ENCODE measurements at regions not wholly inside any gene's neighbourhood (a gene's known extent, or its start where the extent isn't known, plus 50 kb on each side); places are given as distances from the start of the nearest gene placed in this dataset.
"Not testable (repeated sequence)": the region's sequence is repeated elsewhere in the genome, so short reads cannot be mapped to it uniquely, and the experiment has no call there.

DNA sequence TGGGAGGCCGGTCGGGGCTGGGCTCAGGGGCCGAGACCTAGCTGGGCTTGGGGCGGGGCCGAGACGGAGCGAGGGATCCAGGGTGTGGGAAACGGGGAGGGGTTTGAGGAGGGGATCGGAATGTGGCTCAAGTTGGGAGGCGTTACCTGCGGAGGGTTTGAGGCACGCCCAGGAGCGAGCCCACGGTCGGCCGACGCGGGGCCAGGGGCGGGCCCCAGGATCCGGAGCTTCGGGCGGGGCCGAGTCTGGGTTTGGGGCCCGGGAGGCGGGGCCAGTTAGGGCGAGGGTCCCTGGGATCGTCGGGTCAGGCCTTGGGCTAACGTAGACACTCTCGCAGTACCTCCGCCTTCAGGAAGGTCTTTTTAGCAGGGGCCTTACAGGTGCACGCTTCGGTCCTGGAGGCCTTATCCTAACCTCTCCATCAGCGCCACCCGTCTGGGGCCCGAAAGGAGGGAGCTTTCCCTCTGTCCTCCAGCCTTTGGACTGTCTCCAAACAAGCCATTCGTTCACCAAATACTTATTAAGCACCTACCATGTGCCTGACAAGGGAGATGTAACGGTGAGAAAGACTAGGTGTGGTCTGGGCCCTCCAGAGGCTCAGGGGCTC, 228.2 kb upstream of the FRG2C start:
- DNase-seq (ENCODE audit: low read depth in 1 of 2, low spot score in 1 of 2) = not testable (repeated sequence)

DNA sequence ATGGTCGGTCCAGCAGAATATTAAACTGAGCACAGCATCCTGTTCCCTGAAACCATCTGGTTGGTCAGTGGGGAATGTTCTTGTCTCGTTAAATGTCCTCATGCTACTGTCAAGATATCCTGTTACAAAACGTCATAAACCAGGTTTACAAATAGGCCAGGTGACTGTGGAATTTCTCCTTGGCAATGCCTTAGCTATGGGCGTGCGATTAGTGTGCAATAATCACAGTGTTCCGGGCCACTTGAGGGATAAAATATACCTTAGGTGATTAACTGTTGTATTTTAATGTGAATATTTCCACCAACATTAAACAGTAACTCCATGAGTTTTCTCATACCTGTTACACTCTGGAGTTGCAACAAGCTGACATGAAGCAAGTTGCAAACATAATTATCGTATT, 223.1 kb upstream of the FRG2C start:
- not testable (repeated sequence) for DNase-seq (ENCODE audit: low read depth in 1 of 2, low spot score in 1 of 2)

DNA sequence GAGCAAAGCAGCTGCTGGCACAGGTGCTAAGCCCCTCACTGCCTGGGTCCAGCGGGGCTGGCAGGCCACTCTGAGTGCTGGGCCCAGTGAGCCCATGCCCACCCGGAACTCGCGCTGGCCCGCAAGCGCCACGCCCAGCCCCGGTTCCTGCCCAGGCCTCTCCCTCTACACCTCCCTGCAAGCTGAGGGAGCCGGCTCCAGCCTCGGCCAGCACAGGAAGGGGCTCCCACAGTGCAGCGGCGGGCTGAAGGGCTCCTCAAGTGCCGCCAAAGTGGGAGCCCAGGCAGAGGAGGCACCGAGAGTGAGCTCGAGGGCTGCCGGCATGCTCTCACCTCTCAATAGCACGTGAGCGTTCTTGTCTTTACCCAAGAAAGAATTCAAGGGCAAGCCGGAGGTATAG, 219.5 kb upstream of the FRG2C start:
- DNase-seq (ENCODE audit: low read depth in 1 of 2, low spot score in 1 of 2) = not testable (repeated sequence)

DNA sequence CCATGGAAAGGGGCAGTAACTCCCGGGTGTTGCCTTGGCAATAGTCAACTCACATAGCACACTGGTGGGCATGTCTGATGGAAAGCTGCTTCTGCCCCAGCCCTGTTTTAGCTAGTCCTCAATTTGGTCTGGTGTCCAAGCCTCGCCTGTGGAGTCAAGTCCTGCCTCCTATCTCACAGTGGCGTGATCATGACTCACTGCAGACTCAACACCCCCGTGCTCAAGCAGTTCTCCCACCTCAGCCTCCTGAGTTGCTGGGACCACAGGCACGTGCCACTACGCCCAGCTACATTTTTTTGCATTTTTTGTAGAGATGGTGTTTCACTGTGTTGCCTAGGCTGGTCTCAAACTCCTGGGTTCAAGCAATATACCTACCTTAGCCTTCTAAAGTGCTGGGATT, 218.9 kb upstream of the FRG2C start:
- DNase-seq (ENCODE audit: low read depth in 1 of 2, low spot score in 1 of 2) = not testable (repeated sequence)

DNA sequence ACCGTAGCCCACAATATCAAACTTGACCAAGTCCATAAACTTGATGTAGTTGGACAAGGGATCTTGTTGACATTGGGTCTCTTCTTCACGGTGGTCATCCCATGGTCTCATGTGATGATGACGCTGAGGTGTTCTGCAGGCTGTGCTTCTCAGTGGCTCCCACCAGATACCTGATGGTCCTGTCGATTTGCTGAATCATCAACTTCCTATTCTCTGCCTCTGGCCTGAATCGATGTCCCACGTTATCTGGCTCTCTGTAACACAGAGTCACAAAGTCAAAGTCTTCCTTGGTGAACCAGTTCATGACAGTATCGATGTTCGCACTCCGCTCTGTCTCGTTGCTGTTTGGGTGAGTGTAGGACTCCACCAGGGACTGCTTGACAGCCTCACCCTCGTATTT, 217.2 kb upstream of the FRG2C start:
- not testable (repeated sequence) for DNase-seq (ENCODE audit: low read depth in 1 of 2, low spot score in 1 of 2)

DNA sequence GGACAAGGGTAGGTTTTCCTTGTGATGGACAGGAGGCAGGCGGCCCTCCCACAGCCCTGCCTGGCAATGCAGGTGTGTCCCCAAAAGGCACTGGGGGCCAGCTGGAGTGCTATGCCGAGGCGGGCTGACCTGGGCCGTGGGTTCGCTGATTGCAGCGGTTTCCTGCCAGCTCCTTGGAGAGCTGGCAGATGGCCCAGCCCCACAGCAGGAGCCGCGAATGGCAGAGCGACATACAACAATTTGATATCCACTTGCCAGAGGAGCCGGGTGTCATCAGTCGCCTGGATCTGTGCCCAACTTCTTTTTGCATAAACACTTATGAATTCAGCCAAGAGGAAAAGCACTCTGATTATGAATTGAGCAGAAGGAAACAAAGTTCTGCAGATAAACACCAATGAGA, 210.8 kb upstream of the FRG2C start:
- DNase-seq (ENCODE audit: low read depth in 1 of 2, low spot score in 1 of 2) = not testable (repeated sequence)

DNA sequence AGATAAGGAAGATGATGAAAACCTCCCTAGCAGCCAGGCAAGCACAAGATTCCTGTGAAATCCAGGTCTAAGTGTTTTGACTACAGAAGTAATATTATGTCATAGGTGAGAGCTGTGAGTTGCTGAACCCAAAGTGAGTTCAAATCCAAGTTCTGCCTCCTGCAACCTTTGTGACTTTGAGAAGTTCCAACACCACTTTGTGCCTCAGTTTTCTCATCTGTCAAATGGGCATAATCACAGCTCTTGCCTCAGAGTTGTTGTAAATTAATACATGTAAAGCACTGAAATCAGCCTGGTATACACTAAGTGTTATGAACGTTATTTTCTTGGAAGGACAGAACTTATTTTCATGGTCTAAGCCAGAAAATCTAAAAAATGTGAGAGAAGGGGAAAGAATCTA, 210.3 kb upstream of the FRG2C start:
- DNase-seq (ENCODE audit: low read depth in 1 of 2, low spot score in 1 of 2) = not testable (repeated sequence)

DNA sequence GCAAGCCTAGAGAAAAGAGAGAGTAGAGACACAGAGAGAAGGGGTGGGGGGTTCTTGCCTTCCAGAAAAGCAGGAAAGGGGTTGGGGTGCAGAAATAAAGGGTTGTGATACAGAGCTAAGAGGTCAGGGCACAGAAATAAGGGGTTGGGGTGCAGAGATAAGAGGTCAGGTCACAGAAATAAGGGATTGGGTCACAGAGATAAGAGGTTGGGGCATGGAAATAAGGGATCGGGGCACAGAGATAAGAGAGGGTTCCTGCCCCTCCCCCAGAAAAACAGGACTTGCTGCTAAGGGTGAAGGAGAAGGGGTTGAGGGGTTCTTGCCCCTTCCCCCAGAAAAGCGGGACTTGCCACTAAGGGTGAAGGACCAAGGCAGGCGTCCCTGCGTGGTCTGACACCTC, 189.6 kb upstream of the FRG2C start:
- DNase-seq (ENCODE audit: low read depth in 1 of 2, low spot score in 1 of 2) = not testable (repeated sequence)

DNA sequence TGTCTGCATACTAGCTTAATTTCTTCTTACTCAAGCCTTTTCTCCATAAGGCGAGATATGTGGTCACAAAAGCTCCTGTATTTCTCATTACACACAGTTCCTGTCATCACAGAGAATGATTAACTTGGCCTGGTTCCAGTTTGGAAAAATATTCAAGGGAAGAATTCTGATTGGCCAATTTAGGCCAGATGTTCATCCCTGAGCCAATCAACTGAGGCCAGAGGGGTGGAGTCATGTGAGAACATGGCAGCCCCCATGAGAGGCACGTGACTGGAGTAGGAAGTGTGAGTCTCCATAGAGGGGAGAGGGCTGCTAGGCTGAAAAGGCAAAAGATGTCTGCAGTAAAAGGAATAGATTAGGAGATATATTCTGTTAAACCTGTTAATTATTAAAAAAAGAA, 167.5 kb upstream of the FRG2C start:
- not testable (repeated sequence) for DNase-seq (ENCODE audit: low read depth in 1 of 2, low spot score in 1 of 2)

DNA sequence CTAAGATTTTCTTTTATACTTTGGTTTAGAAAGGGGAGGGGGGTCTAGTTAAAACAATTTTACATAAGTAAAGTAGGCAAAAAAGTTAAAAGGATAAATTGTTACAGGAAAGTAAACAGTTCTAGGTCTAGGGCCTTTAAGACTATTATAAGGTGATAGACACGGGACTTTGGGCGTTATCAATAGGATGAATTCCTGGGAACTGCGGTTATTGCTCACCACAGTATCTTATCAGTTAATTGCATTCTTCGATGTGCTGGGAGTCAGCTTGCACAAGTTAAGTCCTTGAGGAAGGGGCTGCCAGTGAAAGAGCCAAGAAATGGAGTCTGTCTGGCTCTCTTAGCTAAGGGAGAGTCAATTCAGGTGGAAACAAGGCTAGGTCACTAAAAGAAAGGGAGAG, 163.8 kb upstream of the FRG2C start:
- DNase-seq (ENCODE audit: low read depth in 1 of 2, low spot score in 1 of 2) = not testable (repeated sequence)

DNA sequence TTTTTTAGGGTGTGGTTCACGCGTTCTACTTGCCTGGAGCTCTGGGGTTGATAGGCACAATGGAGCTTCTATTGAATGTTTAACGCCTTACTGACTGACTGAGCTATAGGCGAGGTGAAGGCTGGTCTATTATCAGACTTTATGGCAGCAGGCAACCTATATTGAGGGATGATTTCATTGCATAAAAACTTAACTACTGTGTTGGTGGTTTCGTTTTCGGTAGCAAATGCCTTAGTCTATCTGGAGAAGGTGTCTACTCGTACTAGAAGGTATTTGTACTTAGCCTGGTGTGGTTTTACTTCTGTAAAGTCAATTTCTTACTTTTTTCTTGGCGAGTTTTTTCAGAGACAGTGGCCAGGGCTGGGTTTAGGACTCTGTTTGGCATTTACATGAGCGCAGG, 162.0 kb upstream of the FRG2C start:
- DNase-seq (ENCODE audit: low read depth in 1 of 2, low spot score in 1 of 2) = not testable (repeated sequence)

DNA sequence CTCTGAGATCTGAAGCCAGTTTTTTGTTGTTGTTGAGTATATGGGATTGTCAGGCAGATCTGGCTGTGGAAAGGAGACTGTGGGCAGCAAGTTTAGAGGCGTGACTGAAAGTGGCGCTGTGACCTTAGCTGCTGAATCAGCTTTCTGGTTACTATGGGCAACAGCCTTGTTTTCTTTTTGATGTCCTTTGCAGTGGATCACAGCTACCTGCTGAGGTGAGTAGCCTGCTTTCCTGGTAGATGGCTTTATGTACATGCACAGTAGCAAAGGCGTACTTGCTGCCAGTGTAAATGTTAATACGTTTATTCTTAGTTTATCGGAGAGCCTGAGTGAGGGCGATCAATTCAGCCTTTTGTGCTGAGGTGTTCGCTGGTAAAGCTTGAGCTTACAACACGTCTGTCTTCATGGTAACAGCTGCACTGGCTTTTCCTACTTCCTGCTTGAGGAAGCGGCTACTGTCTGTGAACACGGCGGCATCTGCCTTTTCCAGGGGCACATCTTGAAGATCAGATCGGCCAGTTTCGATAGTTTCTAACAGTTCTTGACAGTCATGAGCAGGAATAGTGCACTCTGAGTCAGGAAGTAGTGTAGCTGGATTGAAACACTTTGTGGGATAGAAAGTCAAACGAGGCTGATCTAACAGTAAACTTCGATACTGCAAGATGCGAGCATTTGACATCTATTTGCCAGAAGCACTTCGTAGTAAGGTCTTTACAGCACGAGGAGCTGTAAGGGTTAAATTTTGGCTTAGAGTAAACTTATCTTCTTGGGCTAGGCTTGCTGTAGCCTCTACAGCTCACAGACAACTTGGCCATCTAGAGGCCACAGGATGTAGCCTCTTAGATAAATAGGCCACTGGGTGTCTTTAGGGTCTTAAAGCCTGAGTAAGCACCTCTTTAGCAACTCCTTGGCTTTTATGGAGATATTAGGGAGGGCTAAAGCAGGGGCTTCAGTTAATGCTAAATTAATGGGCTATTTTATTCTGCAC, 161.1 kb upstream of the FRG2C start:
- not testable (repeated sequence) for DNase-seq (ENCODE audit: low read depth in 1 of 2, low spot score in 1 of 2)

DNA sequence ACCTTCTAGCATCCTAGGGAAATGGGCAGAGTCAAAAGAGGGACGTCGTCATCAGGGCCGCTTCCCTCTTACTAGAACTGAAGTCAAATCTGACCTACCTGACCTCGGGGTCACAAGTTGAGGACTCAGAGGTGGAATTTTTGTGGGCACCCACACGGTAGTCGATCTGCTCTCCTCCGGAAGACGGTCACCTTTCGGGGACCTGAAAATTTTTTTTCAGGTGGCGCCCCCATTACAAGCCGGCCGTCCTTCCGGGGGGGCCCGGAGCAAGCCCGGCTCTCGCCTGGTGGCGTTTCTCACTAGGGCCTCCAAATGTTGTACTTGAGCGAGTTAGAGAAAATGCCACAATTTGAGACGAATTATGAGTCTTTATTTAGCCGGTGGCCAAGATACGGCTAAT, 157.5 kb upstream of the FRG2C start:
- no peak for DNase-seq (ENCODE audit: low read depth in 1 of 2, low spot score in 1 of 2)

DNA sequence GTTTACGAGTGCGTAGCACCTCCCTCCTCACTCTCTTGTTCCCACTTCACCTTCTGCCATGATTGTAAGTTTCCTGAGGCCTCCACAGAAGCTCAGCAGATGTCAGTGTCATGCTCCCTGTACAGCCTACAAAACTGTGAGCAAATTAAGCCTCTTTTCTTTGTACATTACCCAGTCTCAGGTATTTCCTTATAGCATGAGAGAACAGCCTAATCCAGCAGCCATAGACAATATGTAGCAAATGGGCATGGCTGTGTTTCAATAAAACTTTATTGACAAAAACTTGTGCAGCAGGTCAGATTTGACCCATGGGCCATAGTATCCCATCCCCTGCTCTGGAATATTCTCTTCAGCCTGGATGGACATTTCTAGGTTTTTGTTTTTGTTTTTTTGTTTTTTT, 156.2 kb upstream of the FRG2C start:
- not testable (repeated sequence) for DNase-seq (ENCODE audit: low read depth in 1 of 2, low spot score in 1 of 2)

DNA sequence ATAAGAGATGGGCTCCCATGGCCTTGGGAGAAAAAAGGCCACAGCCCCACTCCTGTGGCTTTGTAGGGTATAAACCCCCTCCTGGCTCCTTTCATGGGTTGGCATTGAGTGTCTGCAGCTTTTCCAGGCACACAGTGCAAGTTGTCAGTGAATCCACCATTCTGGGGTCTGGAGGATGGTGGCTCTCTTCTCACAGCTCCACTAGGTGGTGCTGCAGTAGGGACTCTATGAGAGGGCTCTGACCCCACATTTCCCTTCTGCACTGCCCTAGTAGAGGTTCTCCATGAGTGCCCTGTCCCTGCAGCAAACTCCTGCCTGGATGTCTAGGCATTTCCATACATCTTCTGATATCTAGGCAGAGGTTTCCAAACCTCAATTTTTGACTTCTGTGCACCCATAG, 136.5 kb upstream of the FRG2C start:
- DNase-seq (ENCODE audit: low read depth in 1 of 2, low spot score in 1 of 2) = not testable (repeated sequence)

DNA sequence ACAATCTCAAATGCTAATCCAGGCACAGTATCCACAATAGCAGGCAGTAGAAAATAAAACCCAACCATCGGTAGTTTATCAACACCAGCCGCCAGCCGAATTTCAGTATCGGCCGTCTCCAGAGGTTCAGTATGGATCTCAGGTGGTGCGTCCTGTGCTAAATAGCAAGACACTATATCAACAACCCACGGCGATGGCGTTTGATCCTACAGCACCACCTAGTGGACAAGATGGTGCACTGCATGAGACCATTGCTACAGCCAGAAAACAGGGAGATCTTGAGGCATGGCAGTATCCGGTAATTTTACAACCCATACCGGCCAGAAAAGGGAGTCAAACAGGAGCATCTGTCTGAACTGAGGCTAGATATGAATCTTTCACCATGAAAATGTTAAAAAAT, 112.0 kb upstream of the FRG2C start:
- not testable (repeated sequence) for DNase-seq (ENCODE audit: low read depth in 1 of 2, low spot score in 1 of 2)

DNA sequence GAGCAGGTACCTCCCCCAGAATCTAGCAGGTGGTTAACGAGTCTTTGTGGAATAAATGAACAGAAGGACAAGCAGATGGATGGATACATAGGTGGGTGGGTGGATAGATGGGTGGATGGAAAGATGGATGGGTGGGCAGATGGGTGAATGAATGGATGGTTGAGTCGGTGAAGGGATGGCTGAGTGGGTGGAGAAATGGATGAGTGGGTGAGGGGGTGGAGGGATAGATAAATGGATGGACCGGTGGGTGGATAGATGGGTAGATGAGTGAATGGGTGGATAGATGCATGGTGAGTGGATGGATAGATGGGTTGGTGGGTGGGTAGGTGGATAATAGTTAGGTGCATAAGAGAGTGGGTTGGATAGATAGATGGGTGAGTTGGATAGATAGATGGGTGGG, 99.7 kb upstream of the FRG2C start:
- DNase-seq (ENCODE audit: low read depth in 1 of 2, low spot score in 1 of 2) = not testable (repeated sequence)

DNA sequence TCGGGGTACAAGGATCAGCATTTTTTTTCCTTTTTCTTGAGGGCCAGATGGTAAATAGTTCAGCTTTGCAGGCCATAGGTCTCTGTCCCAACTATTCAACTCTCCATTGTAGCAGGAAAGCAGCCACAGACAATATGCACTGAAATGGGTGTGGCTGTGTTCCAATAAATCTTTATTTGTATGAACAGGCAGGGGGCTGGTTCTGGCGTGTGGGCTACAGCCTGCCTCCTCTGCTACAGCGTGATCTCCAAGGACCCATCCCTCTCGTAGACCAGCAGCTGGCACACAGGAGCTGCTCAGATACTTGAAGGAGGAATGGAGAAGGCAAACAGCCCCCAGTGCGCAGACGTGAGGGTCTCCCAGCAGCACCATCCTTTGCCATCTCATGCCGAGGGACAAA, 91.8 kb upstream of the FRG2C start:
- DNase-seq (ENCODE audit: low read depth in 1 of 2, low spot score in 1 of 2) = not testable (repeated sequence)

DNA sequence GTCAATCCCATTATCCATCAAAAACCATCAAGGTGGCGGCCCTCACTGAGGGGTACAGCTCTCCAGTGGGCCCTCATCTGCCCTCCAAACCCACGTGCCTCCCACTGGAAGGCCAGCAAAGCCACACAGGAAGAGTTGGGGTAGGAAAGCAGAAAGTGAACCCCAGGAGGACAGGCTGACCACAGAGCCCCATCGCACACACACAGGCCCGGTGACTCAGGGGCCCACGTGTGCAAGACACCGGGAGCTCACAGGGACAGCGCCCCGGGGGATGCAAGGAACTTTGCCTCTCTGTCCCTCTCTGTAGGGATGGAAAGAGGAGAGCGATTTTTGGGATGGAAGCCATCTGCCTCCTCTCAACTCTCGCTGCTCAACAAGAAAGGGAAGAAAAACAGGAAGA, 85.0 kb upstream of the FRG2C start:
- DNase-seq (ENCODE audit: low read depth in 1 of 2, low spot score in 1 of 2) = not testable (repeated sequence)

DNA sequence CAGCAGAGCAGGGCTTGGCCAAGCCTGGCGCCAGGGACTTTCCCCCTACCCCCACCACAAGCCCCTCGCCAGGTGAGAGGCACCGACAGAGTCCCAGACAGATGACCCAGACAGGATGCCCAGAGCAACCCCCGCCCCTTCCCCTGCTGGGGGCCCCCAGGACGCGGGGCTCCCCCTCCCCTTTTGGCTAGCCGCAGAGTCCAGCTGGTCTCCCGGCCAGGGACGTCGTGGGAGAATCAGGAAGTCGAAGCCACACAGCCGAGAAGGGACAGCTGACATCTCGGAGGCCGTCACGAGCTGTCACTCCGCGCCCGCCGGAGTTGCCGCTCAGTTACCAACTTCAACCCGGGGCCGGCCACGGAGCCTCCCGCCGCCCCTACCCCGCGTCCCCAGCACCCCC, 84.6 kb upstream of the FRG2C start:
- not testable (repeated sequence) for DNase-seq (ENCODE audit: low read depth in 1 of 2, low spot score in 1 of 2)

DNA sequence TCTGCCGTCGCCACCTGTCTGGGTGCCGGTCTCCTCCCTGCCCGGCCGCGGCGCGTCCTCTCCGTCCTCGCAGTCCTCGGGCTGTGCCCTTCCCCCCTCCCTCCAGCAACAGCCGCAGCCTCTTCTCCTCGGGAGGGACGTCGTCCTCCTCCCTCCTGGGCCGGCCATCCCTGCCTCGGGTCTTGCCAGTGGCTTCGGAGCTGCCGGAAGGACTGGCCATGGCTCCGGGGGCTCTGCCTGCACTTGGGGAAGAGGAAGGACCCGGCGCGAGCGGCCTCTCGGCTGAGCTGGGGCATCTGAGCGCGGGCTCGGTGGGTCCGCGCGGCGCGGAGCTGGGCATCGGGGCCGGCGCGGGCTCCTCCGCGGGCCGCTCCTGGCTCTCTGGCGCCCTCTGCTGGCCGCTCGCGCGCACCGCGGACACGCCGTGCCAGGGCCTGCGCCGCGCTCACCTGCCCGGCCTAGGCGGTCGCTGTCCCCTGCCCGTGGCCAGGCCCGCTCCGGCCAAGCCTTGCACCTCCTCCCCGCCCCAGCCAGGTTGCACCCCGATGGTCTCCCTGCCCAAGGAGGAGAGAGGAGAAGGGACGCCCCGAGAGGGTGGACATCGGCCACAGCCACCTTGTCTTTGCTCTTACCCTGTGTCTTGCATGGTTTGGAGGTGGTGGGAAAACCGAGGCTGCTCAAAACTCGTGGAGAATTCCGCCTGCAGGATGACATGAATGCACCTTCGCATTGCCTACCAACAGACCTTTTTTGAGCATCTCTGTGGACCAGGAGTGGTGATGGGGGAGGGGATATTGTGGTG, 83.9 kb upstream of the FRG2C start:
- peak; percentile 3 to 18 for DNase-seq (ENCODE audit: low read depth in 1 of 2, low spot score in 1 of 2)
